ENCODE measurements at regions not wholly inside any gene's neighbourhood (a gene's known extent, or its start where the extent isn't known, plus 50 kb on each side); places are given as distances from the start of the nearest gene placed in this dataset.
"Not testable (repeated sequence)": the region's sequence is repeated elsewhere in the genome, so short reads cannot be mapped to it uniquely, and the experiment has no call there.

DNA sequence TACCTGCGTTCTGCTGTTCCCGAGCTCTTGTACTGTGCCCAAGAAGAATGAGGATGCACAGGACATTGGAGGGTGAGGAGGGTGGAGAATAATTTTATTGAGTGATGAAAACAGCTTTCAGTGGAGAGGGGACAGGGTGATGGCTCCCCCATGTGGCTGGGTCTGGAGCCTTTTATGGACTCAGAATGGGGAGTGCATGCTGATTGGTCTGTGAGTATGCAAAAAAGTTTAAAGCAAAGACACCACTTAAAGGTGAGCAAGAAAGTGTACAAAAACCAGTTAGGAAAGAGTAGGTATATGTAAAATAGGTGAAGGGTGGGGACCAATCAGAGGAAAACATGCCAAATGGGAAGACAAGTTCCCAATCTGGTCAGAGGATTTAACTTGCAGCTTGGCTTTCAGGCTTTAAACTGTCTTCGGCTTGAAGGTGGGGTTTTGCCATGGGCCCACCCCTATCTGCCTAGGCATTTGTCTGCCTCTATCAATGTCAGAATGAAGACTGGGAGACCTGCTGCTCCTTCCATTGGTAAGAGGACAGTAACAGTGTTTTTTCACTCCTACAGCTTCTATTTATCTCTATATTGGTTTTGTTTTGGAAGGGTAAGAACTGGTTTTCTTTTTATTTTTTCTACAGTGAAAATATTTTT, 118.0 kb upstream of the RAI14 start:
- no peak for DNase-seq

DNA sequence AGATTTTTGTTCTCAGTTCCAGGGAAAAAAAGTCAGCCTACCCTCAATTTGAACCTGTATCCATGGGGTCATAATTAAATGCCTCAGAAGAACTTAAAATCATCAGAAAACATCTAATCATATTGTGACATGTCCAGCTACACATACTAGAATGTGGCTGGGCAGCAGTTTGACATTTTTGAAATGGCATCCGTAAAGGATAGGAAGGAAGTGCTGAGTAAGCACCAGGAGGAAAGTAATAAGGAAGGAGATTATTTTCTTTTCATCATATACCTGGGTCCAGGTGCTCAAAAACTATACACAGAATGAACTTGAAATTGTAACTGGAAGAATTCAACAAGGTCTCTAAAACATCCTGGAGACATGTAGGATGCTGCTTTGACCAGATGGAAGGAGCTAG, 116.9 kb upstream of the RAI14 start:
- no peak for DNase-seq

DNA sequence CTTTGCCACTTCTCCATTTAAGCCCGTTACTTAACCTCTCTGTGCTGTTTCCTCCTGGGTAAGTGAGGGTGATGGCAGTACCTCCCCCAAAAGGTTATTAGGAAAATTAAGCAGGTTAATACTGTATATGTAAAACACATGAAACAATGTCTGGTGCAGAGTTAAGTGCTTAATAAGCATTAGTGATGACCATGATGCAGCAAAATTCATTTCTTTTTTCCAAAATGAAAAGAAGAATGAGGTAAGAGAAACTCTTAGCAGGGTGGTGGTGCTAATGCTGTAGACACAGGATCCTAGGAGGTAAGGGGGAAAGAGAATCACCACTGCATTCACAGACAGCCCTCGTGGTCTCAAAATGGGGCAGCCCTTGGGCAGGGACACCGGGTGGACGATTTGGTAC, 115.1 kb upstream of the RAI14 start:
- no peak for DNase-seq

DNA sequence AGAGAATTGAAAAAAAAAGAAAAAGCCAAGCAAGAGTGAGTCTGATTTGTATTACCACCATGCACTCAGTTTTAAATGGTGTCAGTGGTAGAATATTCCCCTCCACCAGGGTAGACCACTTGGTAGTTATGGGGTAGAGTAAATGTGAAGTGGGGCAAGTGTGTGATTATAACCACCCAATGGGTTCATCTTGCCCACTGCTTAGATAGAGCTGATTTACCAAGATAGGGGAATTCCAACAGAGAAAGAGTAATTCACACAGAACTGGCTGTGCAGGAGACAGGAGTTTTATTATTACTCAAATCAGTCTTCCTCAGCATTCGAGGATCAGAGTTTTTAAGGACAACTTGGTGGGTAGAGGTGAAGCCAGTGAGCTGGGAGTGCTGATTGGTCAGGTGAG, 113.3 kb upstream of the RAI14 start:
- DNase-seq: no peak

DNA sequence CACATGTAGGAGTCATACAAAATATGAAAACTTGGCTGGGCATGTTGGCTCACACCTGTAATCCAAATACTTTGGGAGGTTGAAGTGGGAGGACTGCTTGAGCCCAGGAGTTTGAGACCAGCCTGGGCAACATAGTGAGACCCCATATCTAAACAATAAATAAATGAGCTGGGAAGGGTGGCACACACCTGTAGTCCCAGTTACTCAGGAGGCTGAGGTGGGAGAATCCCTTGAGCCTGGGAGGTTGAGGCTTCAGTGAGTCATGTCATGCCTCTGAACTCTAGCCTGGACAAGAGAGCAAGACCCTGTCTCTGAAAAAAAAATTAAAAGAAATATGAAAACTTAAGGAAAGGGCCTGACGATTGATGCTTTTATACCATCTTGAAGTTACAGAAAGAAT, 112.4 kb upstream of the RAI14 start:
- no peak for DNase-seq

DNA sequence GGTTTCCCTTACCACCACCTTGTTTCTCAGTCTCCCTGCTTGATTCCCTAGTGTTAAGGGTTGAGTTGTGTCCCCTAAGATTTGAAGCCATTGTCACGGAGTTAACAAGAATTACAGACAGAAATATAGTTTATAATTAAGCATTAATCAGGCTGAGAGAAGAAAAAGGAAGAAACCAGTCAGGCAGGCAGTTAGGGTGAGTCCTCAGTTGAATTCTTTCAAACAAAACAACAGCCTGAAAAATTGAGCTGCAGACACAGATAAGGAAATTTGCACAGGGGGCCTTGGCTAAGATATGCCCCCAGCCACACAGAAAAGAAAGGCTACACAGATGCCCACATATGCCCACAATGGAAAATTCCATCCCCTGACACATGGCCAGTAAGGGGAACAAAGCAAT, 111.7 kb upstream of the RAI14 start:
- no peak for DNase-seq

DNA sequence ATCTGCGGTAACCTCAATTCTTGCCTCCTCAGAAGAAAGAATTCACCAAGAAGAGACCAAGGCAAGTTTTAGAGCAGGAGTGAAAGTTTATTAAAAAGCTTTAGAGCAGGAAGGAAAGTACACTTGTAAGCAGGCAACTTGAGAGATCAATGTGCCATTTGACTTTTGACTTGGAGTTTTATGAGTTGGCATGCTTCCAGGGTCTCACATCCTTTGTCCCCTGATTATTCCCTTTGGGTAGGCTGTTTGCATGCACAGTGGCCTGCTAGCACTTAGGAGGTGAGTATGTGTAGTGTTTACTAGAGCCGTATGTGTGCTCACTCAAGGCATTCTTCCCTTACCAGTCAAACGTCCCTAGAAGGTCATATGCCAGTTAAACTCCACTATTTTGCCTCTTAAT, 111.0 kb upstream of the RAI14 start:
- no peak for DNase-seq

DNA sequence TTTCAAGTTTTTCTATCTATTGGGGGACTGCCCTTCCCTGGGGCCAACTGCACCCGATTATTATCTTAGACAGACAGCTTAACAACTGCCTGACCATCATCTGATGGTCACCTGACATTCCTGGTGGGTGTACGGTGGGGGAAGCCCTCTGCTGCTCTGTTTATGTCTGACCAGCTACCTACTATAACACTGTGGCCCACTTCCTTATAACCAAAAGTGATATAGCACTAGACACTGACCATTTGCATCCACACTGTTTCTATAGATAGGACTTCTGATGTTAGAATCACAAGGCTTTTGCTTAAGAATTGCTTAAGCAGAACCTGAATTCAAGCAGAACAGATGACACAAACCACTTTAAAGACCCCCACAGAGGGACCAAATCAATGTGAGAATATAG, 110.5 kb upstream of the RAI14 start:
- no peak for DNase-seq

DNA sequence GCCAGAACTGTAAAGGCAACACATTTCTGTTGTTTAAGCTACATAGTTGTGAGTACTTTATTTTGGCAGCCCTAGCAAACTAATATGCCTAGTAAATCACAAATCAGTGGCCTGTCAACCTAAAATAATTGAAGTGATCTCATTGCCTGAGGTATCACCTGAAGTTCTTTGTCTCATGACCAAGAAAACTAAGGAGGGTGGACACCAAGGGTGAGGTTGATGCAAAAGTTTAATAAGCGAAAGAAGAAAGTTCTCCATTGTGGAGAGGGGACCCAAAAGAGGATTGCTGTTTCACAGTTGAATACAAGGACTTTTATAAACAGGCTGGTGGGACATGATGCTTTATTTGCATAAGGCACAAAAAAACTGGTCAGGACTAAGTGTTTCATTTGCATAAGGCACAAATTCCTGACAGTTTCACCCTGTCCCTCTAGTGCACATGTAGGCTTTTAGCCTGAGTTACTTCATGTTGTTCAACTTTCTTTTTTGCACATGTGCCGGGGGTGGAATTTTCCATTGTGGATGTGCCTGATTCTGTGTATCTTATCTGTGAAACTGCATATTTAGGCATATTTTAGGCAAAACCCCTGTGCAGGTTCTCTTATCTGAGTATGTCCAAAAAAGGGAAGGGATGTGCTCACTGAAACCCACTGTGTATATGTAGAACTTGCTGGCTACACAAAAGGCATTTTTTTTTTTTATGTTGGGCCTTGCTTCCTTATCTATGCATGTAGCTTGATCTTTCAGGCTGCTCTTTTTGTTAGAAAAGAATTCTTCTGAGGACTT, 108.6 kb upstream of the RAI14 start:
- DNase-seq: no peak

DNA sequence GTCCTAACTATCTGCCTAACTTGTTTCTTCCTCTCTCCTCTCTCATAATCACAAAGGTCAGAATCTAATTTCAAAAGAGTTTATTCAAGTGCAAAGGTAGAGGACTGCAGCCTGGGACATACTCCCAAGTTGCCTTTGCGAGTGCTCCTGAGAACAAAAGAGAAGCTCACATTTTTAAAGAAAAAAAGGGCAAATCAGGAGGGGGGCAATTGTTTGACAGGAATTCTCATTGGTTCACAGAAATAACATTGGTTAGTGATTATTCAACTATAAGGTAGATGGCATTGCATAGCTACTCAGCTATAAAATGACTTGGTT, 108.1 kb upstream of the RAI14 start:
- DNase-seq: no peak

DNA sequence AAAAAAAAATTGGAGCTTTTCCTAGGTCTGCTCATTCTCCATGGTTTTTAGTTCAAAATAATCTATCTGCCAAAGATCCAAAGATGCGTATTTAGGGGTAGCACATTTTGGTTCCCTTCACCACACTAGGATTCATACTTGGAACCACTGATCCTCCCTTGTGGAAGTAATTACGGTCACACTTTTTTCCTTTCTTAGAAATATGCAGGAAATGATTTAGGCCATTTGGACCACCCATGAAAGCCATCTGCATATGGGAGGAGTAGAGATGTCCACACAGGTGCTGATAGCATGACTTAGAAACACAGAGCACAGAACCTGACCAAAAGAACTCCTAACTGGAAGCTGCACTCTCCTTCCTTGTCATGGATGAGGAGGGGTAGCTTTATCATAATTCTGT, 105.9 kb upstream of the RAI14 start:
- no peak for DNase-seq

DNA sequence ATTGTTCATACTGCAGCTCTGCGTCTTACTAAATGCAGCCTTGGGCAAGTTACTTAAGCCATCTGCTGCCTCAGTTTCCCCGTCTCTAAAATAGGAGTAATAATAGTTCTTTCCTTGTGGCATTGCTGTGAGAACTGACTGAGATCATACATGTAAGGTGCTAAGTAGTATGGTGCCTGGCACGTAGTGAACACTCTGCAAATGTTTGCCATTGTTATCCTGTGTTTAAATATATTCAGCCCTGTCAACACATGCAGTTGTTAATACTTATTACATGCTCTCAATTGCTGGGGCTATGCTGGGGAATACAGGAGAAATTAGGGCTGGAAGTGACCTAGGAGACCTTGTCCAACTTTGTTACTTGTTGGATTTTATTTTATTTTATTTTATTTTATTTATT, 105.2 kb upstream of the RAI14 start:
- no peak for DNase-seq

DNA sequence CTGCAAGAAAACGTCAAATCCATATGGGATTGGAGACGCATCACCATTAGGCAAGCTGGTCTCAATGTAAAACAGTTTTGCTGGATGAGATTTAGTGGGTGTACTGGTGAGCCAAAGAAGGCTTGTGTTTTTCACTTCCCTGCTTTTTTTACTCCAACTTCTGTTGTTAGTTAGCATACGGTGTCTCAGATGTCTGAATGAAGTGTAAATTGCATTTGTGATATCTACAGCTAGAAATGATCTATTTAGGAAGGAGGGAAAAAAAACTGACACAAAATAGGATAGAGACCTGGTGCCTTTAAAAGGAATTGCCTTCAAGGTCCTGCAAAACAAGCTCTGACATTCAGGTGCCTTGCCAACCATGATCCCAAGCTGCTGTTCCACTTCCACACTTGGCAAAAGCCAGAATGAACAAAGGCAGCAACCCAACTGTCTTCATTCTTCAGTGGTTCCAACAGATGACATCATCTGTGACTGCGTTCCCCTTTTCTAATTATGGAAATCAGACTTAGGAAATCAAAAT, 104.2 kb upstream of the RAI14 start:
- DNase-seq: peak in 1 of 2 donors; percentile 29

DNA sequence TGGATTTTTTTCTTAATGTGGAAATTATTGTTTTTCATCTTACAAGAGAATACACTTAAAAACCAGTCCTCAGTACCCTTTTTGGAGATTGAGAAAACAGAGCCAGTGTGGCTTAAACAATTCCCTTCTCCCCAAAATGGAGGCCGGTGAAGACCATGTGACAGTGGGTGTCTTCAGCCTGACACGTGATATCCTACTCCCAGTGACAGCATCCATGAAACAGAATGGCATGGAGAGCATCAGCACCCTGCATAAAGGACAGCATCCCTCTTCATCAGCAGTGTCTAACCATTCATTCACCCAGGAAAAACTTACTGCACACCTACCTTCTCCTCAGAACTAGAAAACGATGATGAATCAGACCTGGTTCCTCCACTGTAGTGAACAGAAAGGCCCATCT, 103.4 kb upstream of the RAI14 start:
- no peak for DNase-seq

DNA sequence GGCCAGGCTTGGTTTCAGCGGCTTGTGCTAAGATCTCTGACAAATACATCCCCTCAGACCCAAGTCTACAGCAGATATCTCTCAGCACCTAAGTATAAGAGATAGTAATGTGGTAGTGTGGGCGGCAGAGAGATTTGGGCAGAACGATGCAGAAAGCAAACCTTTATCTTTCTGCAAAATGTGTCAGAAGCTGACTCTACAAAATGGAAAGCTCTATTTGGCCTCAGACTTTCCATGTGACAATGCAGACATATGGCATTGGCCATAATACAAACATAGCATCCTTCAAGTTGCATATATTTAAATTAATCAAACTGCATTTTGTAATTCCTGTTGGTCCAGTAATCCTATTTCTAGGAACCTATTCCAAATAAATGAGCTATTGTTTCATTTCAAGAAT, 102.5 kb upstream of the RAI14 start:
- DNase-seq: no peak

DNA sequence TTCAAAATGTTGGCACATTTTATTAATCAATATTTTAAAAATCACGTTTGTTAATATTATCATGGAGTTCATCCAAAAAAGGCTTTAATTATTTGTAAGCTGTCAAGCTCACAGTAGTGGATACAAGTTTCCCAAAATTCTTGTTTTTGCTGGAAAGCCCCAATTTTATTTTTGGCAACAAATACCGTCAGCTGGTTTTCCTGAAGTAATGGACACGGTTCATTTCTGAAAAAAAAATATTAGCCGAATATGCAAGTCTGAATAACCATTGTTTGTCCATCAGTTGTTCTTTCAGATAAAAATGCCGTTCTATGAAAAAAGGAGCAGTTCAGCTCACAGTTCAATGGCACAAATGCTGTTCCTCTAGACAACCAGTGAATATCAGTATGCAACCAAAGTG, 101.5 kb upstream of the RAI14 start:
- no peak for DNase-seq

DNA sequence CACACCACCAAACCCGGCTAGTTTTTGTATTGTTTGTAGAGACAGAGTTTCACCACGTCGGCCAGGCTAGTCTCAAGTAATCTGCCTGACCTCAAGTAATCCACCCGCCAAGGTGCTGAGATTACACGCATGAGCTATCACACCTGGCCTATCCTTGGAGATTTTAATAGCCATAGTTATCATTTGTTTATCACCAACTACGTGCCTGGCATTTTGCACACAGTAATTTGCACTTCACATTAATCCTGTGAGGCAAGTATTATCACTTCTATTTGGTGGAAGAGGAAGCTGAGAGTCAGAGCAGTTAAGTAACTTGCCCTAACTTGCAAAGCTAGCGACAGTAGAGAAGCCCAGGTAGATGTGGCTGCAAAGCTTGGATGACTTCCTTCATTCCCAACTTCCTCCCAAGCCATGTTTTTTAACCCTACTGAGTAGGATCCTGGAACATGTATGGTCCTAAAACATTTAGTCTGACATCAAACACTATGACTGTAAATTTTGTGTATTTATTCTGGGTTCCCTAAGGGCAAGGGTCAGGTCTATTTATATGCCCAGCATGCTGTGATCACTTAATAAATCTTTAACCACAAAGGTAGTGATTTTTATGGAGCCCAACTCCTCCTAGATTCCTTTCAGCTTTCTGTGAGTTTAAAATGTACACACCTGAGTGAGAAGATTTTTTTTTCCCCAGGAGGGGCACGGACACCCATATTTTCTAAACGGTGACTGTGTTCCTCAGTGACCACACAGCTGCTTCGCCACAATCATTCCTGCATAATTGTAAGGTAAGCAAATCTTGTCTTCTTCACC, 100.2 kb upstream of the RAI14 start:
- no peak for DNase-seq

DNA sequence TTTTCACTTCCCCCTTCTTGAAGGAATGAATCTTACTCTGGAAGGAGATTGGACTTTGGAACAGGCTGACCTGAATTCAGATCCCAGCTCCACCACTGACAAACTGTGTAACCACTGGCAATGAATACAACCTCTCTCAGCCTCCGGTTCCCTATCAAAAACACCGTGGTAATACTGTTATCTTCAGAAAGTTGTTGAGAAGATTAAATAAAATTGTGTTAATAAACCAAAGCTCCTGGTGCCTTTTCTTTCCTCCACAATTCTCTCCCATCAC, 99.7 kb upstream of the RAI14 start:
- DNase-seq: no peak

DNA sequence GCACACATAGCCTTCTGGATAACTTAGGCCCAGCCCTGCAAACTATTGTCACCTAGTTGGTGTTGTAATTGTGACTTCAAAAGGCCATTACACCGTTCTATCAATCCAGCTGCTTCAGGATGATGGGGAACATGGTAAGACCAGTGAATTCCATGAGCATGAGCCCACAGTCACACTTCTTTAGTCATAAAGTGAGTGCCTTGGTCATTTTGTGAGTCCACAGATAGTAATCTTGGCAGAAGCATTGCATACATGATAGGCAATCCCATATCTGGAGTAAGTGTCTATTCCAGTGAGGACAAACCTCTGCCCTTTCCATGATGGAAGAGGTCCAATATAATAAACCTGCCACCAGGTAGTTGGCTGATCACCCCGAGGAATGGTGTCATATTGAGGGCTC, 94.5 kb upstream of the RAI14 start:
- not testable (repeated sequence) for DNase-seq

DNA sequence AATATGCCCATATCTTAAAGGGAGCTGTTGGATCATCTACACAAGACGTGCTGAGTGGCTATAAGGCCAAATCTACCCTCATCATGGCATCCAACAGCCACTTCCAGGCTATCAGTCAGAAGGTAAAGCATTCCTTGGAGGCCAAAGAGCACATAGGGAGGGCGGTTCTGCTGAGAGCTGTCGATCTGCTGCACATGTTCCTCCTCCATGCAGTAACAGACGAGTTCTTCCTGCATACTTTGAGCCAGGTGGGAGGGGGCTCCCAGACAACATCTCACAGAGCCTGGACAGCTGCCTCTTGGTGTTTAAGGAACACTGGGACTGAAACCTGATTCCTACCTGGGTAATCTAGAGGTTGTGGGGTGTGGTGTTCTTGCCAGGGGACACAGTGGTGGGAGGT, 93.3 kb upstream of the RAI14 start:
- no peak for DNase-seq

DNA sequence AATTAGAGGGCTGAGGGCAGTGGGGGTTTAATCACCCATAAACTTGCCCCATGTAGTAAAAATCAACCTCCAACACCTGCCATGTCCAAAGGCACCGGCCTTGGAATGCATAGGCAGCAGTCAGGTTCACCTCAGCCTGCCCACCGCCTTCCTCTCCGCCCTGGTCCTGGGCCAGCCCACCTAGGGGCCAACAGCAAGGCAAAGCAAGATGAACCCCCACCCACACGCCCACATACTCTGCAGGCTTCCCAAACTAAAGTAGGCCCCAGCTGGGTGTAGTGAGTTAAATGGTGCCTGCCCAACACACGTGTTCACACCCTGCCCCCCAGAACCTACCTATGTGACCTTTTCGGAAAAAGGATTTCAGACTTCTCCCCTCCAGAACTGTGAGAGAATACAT, 92.9 kb upstream of the RAI14 start:
- DNase-seq: no peak

DNA sequence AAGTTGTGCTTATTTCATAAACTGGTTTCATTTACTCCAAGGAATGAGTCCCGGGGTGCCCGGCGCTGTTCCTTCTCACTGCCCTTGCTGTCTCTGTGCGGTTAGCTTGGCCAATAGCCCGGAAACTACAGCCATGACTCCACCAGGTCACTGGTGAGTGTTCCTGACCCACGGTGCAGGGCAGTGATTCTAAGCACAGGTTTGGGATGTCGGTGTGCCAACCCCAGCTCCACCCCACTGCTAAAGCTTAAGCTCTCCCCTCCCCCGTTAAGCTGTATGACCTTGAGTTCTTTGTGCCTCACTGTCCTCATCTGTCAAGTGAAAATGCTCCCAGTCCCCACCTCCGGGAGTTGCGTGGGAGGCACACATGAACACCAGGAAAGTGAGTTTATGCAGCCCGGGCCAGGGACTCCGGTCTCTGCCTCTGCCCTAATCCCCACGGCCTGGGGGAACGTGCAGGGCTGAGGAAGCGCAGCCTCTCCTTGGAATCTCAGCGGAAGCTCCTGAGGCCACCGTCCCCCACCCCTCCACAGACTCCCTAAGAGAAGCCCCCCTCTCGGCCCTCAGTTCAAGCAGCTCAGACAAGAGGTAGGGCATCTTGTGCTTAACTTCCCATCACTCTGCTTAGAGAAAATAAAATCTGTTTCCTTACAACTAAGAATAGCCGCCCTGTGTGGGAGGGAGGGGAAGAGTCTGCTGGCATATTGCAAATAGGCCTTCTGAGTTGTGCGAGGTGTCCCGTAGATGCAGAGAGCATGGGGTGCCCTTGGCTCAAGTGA, 92.0 kb upstream of the RAI14 start:
- DNase-seq: no peak

DNA sequence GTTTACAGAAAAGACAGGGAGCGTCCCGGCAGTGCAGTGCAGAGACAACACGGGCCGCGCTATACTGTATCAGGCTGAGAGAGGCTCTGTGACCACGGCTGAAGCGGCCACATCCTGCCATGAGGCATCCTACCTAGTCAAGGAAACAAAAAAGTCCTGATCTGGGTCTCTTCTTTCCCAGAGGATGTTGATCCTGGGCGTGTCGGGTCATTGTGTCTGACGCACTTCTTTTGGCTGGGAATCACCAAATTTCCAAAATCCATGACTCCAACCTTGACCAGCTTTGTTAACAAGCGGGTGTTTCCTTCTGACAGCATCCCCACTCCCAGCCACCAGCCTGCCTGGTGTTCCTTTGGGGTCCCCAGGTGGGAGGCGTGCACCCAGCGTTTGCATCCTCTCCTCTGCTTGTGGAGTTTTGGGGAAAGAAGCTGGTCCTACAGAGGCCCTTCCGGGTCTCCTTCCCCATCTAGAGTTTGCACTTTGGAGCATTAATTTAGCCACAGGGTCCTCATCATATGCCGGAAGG, 91.4 kb upstream of the RAI14 start:
- no peak for DNase-seq

Measured in hippocampal formation (tissue), 2 donors.